PC-3 (cell line): ENCODE measurements at regions not wholly inside any gene's neighbourhood (a gene's known extent, or its start where the extent isn't known, plus 50 kb on each side); places are given as distances from the start of the nearest gene placed in this dataset.

Source experiments
- EZH2 ChIP-seq: fragments of 300-600 bp; sonication (generic); IDR thresholded peaks from one replicate; pipeline ENCODE4 v1.6.1; 2017; ENCODE audit warnings: antibody characterized with exemption, mild to moderate bottlenecking, low read length; ENCODE audit not compliant: unreplicated experiment
- TF ChIP-seq, protein P1 (sequence below): fragments of 300-600 bp; sonication (generic); conservative IDR thresholded peaks from 2 replicates; pipeline ENCODE4 v1.5.1; 2017; ENCODE audit warnings: antibody characterized with exemption, low read depth, mild to moderate bottlenecking, low read length

DNA sequence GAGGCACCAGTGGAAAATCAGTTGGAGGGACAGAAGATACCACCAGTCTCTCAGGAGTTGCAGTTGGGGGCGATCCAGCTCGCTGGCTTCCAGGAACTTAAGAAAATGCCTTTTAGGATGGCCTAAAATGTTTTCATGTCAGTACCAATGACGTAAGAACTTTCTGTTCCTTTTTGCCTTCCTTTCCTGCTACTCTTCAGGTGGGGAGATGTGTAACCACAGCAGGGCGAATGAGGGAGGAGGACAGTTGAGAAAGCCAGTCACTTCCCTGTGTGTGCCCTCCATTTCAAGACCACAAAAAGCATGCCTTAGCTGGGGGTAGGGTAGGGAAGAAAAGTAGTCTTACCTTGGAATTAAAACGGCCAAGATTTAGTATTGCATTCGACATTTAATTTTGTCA lies 941.6 kb downstream of the NLGN4Y start:
- TF ChIP-seq, protein P1, sequence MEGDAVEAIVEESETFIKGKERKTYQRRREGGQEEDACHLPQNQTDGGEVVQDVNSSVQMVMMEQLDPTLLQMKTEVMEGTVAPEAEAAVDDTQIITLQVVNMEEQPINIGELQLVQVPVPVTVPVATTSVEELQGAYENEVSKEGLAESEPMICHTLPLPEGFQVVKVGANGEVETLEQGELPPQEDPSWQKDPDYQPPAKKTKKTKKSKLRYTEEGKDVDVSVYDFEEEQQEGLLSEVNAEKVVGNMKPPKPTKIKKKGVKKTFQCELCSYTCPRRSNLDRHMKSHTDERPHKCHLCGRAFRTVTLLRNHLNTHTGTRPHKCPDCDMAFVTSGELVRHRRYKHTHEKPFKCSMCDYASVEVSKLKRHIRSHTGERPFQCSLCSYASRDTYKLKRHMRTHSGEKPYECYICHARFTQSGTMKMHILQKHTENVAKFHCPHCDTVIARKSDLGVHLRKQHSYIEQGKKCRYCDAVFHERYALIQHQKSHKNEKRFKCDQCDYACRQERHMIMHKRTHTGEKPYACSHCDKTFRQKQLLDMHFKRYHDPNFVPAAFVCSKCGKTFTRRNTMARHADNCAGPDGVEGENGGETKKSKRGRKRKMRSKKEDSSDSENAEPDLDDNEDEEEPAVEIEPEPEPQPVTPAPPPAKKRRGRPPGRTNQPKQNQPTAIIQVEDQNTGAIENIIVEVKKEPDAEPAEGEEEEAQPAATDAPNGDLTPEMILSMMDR = no peak
- TF ChIP-seq EZH2 = no peak
